Activated CD4-positive, alpha-beta T cell treated with anti-CD3 and anti-CD28 coated beads for 4 hours (primary cell): ENCODE measurements at regions not wholly inside any gene's neighbourhood (a gene's known extent, or its start where the extent isn't known, plus 50 kb on each side); places are given as distances from the start of the nearest gene placed in this dataset.

Source experiments
- DNase-seq, 2 donors: peaks; one replicate each; pipeline ENCODE4 v3.0.0-alpha.2; 2020

GRCh38 chr13:78325585-78325984, 277.8 kb downstream of the POU4F1 start:
- no peak for DNase-seq

DNA sequence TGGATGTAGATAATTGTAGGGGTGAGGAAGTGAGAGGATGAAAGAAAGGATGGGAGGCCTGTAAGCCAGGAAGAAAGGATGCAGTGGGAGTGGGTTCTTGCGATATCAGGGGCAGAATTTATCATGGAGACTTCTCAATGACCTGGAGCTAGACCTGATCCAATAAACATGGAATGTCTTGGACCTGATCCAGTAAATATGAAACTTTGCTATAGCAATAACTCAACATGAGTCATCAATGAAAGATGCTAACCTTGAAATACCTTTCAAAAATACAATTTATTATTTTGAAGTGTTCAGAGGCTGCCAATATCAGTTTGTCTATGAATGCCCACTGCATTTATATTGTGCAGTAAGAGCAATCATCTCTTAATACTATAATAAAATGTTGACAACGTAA, 279.5 kb downstream of the POU4F1 start:
- DNase-seq: no peak

DNA sequence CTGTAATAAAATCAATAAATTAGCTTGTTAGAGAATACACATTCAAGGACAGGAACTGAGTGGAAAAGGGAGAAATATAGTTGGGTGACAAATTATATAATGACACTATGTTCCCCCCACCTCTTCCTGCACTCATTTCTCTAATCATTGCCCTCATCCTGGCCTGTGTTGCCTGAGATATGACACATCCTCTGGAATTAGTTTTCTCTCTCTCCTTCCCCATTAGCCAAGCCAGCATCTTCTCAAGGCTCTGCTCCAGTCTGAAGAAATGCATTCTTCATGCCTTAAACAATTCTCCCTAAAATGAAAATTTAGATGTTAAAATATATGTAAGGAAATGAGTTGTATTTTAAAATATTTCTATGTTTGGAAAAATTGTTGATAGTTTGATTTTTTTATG, 280.3 kb downstream of the POU4F1 start:
- no peak for DNase-seq

DNA sequence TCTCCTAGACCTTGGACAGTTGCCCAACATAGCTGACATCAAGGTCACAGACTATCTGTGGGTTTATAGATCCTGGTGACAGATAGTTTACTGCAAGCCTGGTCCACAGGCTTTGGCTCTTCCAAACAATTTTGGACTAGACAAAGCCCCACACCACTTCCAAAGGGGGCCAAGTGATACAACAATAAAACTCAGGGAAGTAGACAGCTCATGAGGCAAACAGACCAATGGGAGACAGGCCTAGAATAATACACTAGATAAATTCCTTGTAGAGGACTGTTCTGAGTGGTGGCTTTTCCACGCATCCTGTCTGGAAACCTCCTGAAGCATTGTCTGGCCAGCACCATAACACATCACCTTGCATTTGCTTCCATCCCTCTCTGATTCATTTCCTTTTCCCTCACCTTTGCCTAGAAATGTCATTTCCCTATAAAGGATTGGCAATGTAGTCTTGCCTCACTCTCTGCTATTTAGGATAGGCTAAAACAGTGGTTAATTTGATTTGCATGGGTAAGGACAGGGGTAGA, 284.2 kb downstream of the POU4F1 start:
- no peak for DNase-seq

- DNase-seq: no peak
These were observed 286.3 kb downstream of the POU4F1 start for GRCh38 chr13:78317030-78317429.

DNA sequence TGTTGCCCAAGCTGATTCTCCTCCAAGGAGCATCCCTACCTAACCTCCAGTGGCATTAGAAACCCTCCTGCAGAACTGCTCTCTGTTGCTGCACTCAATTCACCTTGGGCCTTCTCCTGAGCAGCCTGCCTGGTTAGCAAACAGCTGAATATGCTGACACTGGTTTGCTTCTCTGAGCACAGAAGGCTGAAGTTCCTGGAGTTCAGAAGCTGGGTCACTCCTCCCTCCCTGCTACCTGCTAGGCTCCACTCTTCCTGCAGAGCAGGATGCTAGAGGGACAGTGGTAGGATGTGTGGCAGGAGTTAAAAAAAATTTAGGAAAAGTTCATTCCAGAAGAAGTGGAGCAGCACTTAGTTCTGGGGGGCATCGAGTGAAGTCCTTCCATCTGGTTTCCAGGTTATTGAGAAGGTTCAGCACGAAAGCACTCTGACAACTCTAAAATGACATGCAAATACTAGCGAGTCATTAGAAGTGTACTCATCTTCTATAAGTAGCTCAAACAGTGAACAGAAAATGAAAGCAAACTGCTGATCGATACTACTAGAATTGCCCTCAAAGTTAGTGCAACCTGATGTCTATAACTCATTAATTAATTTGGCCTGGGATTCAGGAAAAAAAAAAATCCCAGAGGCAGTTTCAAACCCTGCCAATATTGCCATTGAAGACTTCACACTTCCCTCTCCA, 293.7 kb downstream of the POU4F1 start:
- DNase-seq: no peak

DNA sequence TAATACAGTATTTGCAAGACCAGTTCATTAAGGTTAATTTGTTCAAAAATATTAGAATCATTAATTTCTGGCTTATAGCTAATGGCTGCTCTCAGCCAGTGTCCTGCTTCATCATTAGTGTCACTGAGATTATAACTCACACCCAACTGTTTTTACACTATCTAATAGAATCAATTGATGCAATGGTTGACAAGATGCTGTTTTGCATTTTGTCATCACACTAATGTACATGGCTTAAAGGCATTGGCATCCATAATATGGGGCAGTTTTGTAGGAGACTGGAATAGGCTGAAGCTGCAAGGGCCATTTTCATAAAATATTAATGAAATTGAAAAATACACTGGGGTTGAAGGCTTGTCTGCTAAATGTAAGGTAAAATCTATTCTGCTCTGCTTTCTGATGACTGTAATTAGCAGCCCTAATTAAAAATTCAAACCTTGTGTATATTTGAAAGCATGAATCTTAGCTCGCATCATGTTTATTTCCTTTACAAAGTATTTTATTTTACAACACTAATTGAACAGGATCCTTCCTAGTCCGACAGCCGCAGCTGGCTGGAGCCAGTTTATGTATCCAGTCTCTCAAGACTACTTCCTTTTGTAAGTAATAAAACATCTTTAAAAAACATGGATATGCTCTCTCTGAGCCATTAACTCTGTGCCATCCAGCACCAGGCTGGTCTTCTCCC, 296.7 kb downstream of the POU4F1 start:
- DNase-seq: no peak

DNA sequence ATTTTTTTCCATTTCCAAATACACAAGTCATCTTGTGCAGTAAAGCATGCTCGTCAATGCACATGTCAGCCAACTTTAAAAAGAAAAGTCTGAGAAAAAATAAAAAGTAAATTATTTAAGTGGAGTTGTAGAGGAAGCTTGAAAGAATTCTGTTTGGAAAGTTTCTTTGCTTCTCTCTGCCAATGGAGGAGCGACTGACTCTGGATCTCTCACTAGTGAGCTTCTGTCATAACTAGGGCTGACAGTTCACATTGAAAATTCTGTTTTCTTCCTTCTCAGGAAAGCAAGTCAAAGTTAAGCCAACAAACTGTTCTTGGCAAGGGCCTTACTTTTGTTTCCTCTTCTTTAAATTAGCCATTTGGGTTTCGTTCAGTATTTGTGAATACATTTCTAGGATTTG, 298.2 kb downstream of the POU4F1 start:
- DNase-seq: no peak

GRCh38 chr13:78299832-78300623, 303.3 kb downstream of the POU4F1 start:
- no peak for DNase-seq

- DNase-seq: no peak
These were observed 304.7 kb downstream of the POU4F1 start for GRCh38 chr13:78298657-78299056.

- DNase-seq: no peak
These were observed 316.6 kb downstream of the POU4F1 start for GRCh38 chr13:78286748-78287147.

DNA sequence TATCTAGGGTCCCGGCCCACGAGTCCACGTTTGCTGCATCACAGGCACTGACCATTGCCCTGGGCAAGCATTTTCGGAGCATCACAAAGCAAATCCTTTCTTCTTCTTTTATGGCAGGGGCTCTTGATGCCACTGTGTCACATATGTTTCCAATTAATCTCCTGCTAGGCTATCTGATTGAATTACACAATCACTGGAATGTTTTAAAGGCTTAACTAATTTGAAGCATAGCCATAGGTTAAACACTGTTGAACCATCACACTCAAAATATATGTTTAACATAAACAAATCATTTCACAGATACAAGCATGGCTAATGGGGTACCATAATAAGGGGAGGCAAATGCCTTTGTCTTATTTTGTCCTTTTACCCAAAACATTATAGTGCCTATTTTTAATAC, 338.3 kb downstream of the POU4F1 start:
- no peak for DNase-seq

GRCh38 chr13:78258304-78258703, 339.7 kb upstream of the EDNRB start:
- DNase-seq: no peak

GRCh38 chr13:78256484-78256883, 337.9 kb upstream of the EDNRB start:
- DNase-seq: no peak

DNA sequence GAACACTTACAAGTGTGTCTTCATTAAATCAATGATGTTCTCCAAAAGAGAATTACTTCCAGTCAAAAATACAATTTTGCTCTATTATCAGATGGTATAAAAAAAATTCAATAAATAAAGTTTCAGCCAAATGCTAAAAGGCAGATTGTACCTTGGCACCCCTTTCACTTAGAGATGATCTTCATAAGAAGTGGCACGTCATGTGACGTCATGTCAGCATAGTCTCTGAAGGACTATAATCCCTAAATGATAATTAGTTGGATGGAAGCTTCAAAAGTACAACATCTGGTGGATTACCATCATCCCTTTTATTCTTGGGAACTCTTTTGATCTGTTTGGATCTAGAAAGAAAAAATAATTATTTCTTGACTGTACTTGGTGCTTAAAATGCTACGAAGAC, 335.5 kb upstream of the EDNRB start:
- DNase-seq: no peak

GRCh38 chr13:78247362-78247761, 328.7 kb upstream of the EDNRB start:
- DNase-seq: no peak

DNA sequence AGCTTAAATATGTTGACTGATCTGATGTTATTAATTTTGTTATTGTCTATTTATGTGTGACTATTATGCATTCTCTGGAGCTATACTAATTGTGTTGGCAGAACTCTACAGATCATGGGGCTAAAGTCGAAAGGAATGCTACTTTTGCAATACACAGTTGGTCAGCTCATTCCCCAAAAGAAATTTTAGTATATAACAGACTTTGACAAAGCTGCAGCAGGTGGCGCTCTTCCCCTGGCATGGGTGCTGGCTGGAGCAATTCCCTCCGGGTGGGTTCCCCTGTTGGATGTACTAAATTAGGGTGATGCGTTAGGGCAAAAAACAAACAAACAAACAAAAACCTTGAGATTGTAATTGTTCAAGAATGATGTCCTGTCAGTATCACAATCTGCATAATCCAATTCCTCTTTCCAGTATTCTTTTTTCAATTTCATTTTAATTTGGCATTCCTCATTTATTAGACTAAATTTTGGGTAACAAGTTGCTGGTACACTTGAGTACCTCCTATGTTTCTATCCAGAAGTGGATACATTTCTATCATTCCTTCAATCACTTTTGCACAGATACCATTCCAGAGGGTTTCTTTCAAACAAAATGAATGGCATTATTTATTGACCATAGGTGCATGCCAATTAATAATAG, 322.8 kb upstream of the EDNRB start:
- no peak for DNase-seq

DNA sequence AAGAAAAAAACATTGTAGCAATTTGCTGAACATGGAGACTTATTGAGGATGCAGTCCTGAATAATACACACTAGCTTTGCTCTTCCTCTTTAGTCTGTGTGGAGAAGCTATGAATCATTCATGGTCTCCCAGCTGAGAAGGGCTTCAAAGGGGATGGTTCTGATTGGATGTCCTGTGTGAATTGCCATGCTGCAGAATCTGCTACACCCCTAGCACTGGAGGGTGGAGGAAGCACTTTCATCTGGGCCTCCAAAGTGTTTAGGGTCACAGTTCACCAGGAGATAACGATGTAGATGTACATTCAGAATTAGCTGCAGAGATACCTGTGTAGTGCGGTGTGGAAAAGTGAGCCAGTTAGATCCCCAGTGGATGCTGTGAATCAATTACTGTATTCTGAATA, 321.1 kb upstream of the EDNRB start:
- no peak for DNase-seq

DNA sequence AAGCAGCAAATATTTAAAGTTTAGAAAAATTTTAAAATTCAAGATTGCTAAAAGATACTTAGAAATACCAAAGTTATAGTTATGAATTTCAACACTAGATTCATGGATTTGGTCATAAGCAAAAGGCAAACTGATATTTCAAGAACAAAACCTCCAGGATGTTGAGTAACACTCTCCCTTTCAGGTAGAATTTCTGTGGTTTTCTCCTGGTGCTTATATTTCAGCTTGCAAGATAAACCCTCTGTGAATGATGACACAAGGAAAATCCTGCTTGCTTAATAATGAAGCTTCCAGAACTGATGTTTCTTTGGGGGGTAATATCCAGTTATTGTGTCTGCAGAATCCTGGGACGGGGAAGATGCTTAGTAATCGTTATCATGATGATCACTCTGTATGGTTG, 320.3 kb upstream of the EDNRB start:
- DNase-seq: no peak

- DNase-seq: no peak
These were observed 310.3 kb upstream of the EDNRB start for GRCh38 chr13:78228940-78229339.

DNA sequence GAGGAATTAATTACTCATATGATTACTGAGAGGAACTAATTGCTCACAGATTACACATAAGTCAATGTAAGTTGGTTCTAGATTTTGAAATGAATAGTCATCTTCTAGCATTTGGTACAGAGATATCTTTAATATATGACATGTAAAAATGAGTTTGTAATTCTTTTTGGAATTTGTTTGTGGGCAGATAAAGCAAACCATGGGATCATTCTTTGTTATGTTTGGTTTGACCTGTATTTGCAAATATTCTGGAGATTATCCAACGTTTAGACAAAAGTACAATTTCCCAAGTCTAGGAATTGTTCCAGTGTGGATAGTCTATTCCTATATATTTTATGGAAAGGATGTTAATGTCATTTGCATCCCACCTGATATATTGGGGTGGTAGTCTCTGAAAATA, 309.6 kb upstream of the EDNRB start:
- DNase-seq: no peak

- no peak for DNase-seq
These were observed 309.1 kb upstream of the EDNRB start for GRCh38 chr13:78227709-78228108.

DNA sequence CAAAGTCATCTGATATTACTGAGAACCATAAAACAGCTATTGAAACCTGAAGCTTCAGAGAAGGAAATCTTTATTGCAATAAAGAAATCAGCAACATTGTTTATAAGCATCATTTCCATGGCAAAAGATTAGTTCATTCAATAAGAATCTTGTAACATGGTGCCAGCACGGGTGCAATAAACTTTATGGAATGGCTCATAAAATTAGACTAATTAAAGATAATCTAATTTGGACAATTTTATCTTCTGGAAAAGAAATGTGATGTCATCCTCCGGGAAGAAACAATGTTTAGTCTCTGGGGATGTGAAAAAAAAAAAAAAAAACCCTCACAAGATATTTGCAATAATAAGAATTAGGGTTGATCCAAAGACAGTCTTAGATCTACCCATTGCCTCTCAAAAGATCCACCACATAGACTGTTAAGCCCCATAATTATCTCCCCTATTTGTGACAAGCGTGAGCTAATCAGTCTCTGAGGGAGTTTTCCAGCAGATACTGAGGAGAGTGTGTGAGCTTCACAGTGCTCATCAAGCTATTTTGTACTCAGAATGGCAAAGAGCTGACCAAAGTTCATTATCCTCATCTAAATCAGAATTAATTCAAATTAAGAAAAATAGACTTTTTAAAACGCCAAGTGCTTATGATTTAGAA, 297.0 kb upstream of the EDNRB start:
- no peak for DNase-seq
